SK-N-DZ (cell line): ENCODE measurements at regions not wholly inside any gene's neighbourhood (a gene's known extent, or its start where the extent isn't known, plus 50 kb on each side); places are given as distances from the start of the nearest gene placed in this dataset.

Source experiments
- DNase-seq: peaks from one replicate; pipeline ENCODE4 v3.0.0-alpha.2; 2015; ENCODE audit warnings: low spot score

DNA sequence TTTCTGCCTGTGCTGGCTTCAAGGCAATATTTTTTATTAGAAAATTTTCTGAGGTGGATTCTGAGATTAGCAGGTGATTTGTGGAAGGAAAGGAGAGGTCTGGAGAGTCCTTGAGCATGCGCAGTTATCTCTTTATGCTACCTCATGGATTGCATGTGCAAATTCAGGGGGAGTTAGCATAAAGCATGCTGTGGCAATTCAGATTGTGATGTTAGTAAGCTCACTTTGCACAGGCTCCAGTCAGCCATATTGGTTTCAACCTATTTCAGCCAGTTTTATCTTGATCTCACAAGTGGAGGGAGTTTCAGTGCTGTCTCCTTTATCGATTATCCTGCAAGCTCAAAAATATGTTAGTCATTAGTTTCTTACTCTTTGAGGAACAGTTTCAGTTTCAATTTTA lies 2012.3 kb upstream of the PIK3C3 start:
- no peak for DNase-seq

DNA sequence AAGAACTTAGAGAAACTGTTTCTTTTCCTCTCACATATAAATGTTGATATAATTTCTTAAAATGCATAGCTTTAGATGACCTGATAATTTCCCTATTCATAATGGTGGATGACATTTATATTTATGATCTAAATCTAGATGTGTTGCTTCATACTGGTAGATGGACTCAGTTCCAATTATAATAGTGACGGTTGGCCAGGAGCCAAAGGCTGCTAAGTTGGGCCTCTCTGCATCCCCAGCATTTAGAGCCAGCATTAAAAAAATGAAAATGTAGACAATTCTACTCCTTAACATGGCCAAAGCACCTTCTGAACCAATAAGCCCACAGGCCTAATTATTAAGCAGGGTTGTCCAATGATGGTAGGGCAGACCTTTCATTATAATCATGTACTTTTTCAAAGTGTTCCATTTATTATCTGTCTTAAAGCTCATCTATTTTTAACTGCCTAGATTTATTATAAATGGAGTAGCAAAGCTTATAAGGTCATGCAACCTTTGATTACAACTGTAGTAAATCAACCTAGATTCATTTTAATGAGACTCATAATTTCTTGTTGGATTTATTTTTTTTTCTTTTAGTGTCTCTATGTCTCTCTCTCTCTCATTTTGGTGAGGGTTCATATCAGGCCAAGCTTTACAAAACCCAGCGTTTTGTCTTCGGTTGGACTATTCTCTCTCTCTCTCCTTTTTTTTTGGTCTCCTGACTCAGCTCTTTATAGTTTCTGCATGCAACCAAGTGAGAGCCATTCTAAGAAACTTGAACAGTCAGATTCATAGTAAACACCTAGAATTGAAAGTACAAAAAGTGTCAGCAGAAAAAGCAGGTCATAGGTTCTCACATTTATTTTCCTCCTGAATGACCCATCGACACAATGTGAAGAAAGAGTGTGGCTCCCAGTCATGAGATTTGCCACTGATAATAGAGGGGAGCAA lies 2016.1 kb upstream of the PIK3C3 start:
- DNase-seq: no peak

DNA sequence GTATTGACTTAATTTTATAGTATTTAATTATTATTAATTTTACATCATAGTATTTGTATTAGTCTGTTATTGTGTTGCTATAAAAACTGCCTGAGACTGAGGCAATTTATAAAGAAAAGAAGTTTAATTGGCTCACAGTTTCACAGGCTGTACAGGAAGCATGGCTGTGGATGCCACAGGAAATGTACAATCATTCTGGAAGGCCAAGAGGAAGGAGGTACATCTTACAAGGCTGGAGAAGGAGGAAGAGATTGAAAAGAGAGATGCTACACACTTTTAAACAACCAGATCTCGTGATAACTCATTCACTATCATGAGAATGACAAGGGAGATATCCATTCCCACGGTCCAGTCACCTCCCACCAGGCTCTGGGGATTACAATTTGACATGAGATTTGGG lies 2019.4 kb upstream of the PIK3C3 start:
- no peak for DNase-seq

DNA sequence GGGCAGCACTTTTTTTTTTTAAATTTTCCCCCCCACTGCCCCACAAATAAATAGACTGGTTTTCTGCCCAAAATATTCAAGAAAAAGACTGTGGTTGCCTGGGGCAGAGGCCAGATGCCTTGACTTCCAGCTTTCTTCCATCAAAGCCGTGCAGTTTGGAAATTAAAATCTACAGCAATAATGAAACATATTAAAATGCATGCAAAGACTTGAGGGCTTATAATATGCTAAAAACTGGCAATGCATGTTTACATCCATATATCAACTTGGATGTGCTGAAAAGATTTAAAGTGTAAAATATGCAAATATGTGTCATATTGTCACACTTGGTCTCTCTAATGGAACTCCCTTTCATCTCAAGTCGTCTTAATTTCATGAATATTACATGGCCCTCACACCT lies 2036.2 kb upstream of the PIK3C3 start:
- no peak for DNase-seq

DNA sequence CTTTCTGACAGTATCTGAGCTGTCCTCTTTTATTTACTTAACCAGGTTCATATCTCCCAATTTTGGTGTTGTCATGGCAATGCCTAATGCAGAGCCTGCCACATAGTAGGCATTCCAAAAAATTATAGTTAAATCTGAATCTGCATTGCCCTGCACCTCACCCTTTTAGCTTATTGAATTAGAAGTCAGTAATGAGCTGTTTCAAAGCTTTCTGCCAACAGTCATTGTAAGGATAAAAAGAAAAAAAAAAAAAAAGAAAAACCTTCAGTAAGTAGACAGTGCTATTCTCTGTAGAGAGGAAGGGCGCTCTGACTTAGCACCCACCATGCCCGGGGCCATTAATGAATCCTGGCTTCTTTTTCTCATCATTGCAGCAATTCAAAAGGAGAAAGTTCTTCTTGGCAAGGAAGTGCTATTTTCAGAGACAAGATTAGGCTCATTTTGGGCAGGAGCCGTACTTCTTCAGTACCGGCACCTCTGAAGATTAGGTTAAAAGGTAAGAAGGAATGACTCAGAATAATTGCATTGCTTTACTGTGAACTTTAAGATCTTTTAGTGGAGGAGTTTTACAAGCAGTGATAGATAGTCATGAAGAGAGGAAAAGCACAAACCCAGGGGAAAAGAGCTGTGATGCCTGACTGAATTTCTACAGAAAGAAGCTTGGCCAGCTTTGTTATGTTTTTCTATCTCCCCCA lies 2041.2 kb upstream of the PIK3C3 start:
- no peak for DNase-seq

DNA sequence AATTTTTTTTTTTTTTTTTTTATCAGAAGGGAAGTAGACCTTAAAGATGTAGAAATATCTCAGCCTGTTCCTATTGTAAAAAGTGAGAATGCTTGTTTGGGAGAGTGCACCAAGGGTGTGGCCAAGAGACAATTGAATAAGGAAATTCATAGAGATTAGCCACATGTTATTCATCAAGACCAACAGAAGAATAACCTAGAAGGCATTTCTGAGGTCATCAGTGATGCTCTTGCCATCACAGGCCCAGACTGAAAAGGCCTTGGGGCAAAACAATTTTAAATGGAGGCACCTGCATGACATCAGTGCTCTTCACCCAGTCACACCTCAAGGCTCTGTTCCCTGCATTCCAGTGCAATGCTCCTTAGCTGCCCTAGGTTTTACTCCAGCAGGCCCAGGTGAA lies 2043.3 kb upstream of the PIK3C3 start:
- no peak for DNase-seq

DNA sequence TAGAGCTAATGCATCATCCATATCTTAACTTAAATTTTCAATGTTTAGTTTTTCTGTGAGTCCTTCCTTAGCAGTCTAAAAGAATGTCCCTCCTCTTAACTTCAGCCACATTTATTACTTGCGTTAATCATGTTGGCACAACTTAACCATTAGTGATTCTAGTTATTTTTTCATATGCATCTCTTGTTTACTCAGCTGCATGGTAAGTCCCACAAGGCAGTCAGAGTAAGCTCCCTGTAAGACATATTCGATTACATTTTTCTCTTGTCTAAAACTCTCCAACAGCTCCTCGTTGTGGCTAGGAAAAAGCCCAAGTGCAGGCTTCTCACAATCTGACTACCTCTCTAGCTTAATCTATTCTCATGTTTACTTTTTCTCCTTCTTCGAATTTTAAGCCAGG lies 2045.3 kb upstream of the PIK3C3 start:
- DNase-seq: no peak

DNA sequence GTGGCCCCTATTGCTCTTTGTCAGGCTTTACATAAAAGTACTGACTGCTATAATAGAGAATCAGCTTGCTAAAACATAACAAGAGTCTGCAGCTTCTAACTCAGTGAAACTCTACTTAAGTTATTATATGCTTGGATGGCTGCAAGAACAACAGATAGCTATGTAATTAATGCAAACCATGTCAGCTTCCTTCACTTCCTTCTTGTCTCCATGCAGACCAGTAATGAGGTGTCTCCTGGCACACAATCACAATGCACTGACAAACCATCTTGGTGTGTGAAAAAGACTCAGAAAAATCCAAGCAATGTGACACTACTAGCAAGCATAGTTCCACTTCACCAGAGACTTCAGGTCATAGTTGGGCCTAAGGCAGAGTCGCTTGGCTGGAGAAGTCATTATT lies 2068.9 kb upstream of the PIK3C3 start:
- no peak for DNase-seq

DNA sequence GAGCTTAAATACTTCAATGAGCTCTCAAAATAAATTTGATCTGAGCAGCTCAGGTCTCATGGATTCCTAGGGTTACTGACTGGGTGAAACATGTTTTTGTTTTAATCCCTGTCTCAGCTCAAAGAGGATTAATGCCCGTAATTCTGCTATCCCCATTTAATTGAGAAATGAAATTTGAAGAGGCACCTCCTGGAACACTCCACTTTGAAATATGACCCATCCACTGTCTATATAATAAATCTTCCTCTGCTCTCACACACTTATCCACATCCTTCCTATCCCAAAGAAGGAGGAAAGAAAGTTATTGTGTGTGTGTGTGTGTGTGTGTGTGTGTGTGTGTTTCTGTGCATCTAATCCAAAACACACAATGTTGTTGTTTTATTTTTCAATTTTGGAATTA lies 2082.4 kb upstream of the PIK3C3 start:
- no peak for DNase-seq

DNA sequence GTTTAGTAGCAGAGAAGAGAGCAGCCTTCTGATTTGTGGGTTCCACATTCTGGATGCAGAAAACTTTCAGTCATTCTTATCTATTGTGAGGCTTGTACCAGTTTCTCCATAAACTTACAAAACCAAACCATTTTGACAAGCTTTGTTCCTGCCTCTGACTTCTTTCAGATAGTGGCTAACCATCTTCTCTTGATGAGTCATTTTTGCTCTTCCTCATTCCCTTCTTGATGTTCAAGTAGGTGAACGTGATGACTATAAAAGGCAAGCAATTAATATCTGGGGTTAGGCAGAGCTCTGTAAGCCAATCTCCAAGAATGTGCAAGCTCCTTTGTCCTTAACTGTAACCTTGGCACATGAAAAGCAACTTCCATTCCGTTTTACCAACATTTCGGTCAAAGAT lies 2083.1 kb upstream of the PIK3C3 start:
- no peak for DNase-seq

DNA sequence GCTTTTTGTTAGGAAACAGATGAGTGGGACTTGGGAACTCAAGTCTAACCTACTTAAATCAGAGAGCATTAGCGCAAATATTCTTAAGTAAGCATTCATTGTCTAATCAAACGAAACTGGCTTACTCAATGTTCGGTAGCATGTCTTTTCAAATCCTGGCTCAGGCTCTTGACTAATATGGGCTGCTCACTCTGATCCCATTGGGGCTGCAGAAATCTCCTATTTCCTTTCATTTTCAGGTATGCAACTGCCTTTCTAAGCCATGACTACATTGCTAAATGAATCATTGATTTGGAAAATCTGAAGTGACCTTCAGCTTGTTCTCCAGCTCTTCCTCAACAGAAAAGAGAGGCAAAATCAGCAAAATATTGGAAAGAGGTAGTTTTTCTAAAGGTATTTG lies 2084.4 kb upstream of the PIK3C3 start:
- no peak for DNase-seq

DNA sequence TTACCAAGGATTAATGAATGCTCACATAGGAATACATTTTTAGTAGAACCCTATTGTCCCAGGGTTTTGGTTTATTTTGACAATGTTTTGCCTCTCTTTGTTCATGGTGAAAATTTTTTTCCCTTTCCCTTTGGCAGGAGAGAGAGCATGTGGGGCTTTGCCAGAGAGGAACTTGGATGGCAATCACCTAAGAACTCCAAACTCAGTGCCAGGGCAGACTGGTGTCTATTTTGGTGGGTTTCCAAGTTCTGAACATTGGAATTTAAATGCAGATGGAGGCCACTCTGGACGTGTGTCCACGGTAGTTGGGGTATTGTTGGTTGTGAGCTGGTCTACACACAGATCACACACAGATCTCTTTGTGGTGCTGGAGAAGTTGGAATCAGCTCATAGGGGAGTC lies 2091.1 kb upstream of the PIK3C3 start:
- no peak for DNase-seq

DNA sequence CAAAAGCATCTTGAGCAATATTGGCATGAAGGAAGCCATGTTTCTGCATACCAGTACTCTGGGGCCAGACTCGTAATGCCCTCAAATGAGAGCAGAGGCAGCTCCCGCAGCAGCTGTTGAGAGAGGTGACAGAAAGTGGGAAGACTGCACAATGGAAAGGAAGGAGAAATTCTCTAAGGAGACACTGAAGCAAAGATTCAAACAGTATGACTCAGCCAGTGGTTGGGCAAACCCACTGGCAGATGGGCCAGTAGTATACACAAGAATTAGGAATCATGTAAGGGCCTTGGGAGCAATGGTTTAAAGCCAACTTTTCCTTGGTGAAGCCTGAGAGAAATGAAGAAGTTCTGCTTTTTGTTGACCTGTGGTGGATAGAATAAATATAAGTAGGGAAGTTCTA lies 2092.7 kb upstream of the PIK3C3 start:
- DNase-seq: no peak

DNA sequence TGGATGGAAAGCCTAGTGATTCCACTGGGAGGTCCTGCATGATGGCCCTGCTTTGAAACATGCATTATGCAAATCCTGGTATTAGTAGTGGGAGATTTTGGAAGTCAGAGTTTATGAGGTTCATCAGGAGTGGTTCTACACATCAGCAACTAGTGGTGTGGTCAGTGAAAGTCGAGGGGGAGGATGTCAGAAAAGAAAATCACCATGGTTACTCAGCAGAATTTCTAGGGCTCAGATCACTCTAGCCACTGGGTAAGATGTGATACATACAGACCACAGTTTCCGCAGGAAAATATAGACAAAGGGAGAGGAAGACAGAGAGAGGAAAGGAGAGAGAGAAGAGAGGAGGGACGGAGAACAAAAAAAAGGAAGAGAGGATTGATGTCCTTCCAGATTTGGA lies 2100.7 kb upstream of the PIK3C3 start:
- no peak for DNase-seq

DNA sequence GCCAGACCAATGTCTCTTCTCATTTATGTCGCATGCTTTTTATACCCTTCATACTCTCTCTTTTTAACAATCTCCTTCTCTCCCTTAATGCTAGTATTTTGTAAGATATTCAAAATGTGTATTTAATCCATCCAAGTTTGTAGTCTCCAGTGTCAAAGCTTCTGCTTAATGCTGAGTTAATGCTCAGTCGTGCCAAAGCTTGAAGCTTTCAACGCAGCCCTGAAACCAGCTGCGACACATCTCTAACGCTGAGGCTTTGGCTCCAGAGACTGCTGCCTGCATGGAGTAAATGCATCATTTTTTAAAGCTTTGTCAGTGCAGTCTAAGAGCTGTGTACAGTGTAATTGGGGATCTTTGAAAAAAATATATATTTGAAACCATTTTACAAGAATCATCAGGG lies 2108.8 kb upstream of the PIK3C3 start:
- no peak for DNase-seq

DNA sequence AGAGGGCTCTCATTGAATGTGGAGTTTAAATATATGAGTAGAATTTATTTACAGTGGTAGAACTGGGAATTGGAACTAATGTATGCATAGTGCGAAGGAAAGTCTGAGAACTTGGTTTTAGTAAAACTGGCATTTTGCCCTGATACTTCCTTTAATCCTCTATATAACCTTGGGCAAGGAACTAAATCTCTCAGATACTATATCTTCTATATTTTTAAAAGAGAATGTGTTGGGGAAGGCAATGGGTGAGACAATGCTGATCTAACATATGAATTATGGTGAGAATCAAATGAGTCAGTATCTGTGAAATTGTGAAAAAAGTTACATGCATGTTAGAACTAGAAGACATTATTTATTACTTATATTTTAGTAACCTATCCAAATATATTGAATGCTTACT lies 2109.4 kb upstream of the PIK3C3 start:
- no peak for DNase-seq

DNA sequence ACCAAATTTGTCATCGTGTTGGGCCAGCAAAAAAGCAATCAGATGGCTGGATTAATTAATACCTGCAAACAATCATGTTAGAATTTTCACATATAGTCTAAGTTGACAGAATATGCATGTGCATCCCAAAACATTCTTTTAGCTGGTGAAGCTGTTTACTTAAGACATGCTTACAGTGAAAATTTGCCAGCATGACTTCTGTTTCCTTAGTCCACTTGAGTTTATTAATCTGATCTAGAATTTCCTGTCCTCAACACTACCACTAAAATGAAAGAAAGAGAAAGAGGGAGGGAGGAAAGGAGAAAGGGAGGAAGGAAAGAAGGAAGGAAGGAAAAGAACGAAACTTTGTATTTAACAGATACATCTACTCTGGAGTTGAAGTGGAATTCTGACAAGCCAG lies 2109.9 kb upstream of the PIK3C3 start:
- DNase-seq: no peak

DNA sequence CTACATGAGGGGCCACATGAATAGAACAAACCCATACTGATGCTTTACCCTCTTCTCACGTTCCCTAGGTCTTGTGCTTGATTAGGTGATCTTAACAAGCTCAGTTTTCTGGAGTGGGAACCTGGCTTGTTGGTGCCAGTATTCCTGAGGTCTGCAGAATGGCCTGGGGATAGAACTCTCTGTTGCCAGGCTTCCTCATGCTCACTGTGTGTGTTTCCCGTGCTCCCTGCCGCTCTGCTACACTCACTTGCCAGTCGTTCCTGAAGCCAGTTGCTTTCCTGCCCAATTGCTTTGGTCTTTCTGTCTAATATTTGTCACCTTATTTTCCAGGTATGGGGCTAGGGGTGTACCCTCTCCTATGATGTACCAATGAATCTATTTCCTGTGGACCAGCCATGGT lies 2111.5 kb upstream of the PIK3C3 start:
- DNase-seq: no peak

DNA sequence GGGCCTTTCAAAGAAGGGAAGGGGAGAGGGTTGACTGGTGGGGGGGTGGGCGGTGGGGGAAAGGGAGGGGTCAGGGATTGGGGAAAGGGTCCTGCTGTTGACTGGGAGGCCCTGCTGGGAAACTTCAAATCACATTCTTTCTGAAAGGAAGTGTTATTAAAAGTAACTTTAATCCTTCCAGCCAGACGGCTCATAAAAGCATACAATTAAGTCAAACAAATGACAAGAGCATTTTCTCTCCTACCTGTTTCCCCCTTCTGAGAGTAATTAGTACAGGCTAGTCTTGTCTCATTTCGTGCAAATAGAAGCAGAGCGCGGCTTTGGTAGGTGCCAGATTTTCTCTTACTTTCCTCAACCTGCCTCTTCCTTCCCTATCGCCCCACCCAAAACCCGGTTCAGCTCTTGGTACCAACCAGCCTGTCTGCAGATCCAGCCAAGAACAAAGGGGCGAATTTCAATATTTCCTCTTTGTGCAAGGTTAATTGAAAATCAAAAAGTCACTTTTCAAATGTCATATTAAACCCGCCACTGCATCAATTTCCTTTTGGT lies 2112.6 kb upstream of the PIK3C3 start:
- no peak for DNase-seq

DNA sequence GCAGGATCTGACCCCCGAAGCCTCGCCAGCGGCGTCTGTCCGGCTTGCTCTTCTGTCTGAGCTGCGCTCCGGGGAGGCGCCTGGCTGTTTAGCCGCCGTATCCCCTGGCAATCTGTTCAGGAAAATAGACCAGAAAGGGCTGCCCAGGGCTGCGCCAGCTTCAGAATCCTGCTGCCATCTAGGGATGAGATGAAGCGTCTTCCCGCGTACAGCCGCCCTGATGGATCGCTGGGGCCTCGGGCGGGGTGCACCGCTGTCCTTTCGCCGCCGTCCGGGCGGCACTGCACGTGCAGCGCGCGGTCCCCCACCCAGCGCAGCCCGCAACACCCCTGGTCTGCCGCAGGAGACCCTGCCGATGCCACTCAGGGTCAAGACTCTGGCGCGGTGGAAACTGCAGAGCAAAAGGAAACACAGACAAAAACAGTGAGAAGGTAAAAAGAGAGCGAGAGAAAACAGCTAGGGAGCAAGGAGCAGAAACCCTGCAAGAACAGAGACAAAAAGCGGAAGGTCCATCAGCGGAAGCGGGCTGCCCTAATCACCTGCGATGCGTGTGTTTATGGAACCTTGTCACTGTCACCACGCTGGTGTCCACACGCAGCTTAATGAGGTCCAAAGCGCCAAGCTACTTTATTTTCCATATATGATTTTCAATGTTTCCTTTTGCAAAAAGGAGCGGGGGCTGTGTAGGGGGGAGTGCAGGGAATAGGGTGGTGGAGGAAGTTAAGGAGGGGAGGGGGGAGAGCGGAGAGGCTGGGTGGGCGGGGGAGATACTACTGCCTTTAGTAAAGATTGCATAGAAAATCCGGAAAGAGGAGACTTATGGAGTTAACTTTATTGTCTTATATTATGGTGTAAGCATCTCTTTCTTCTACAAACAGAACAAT lies 2113.3 kb upstream of the PIK3C3 start:
- peak; percentile 85 for DNase-seq

DNA sequence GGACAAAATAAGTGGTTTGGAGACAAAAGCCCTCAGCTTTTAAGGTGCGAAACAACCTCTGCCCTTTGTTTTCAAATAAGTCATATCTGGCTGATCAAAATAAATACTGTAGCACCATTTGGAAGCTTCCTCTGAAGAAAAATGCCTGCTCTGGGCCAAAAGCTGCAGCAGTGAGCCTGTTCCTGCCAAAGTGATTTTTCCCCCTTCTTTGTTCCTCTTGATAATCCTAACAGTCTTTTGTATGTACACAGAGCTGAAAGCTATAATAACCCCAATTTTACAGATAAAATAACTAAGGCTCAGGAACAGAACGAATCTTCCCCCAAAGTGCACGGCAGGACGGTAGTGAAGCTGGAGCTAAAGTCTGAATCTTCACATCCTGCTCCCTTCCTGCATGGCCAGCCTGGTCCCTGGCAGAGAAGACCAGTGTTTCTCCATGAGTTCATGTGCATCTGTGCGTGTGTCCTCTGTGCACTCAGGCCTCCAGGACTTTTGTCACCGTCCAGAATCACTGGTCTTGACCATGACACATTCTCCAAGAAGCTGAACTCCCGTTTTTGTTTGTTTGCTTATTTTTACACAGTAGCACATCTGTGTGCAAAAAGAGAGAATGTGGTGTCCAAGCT lies 2114.1 kb upstream of the PIK3C3 start:
- no peak for DNase-seq
